ENCODE measurements at regions not wholly inside any gene's neighbourhood (a gene's known extent, or its start where the extent isn't known, plus 50 kb on each side); places are given as distances from the start of the nearest gene placed in this dataset.

GRCh38 chr7:51633596-51633995 is 317.0 kb upstream of the COBL start:
- peaks cover 0 to 4% (median 0%) of the 10 kb centered on the region in 11 donors for H3K9me3 ChIP-seq
- peaks cover 0 to 3% (median 0%) of the 10 kb centered on the region in 7 donors for H3K27me3 ChIP-seq
- TF ChIP-seq CTCF (IDR thresholded peaks at IDR 0.05) = no peak
- no peaks in the 10 kb centered on the region for H3K4me1 ChIP-seq
- H3K27ac ChIP-seq = no peak overlapping the region
- ATAC-seq = no peak
- WGBS, 2 donors = 72 to 76% methylated on average over 6 of the region's 6 CpGs
- intact Hi-C loops (cut with DNase I) = no loop called here
- no peaks in the 10 kb centered on the region for H3K36me3 ChIP-seq
- no peak for DNase-seq
- H3K4me3 ChIP-seq = no peak overlapping the region

GRCh38 chr7:51633006-51633405 is 316.4 kb upstream of the COBL start:
- H3K4me1 ChIP-seq = no peaks in the 10 kb centered on the region
- no peaks in the 10 kb centered on the region for H3K36me3 ChIP-seq
- H3K9me3 ChIP-seq = peaks cover 0 to 4% (median 0%) of the 10 kb centered on the region in 11 donors
- no peak overlapping the region for H3K27ac ChIP-seq
- 87 to 97% methylated on average over 1 of the region's 1 CpG for WGBS, 2 donors
- peaks cover 0 to 1% (median 0%) of the 10 kb centered on the region in 7 donors for H3K27me3 ChIP-seq
- DNase-seq (no peak), ATAC-seq (no peak)
- H3K4me3 ChIP-seq = no peak overlapping the region
- intact Hi-C loops (cut with DNase I) = no loop called here
- TF ChIP-seq CTCF (IDR thresholded peaks at IDR 0.05) = no peak

GRCh38 chr7:51630933-51631332 is 314.3 kb upstream of the COBL start:
- Histone ChIP-seq H3K4me3 (no peak overlapping the region), H3K36me3 (no peaks in the 10 kb centered on the region), H3K4me1 (no peaks in the 10 kb centered on the region), H3K27ac (no peak overlapping the region), H3K9me3 (peaks cover 0 to 4% (median 0%) of the 10 kb centered on the region in 11 donors), H3K27me3 (peaks cover 0 to 2% (median 0%) of the 10 kb centered on the region in 7 donors)
- no peak for TF ChIP-seq CTCF (IDR thresholded peaks at IDR 0.05)
- no peak for ATAC-seq
- no peak for DNase-seq
- intact Hi-C loops (cut with DNase I) = no loop called here
- 88 to 91% methylated on average over 16 of the region's 16 CpGs for WGBS, 2 donors

GRCh38 chr7:51629206-51629605 is 312.6 kb upstream of the COBL start:
- DNase-seq = no peak
- H3K36me3 ChIP-seq = no peaks in the 10 kb centered on the region
- ATAC-seq = no peak
- 76 to 82% methylated on average over 5 of the region's 5 CpGs for WGBS, 2 donors
- peaks cover 0 to 4% (median 0%) of the 10 kb centered on the region in 11 donors for H3K9me3 ChIP-seq
- peaks cover 0 to 2% (median 0%) of the 10 kb centered on the region in 7 donors for H3K27me3 ChIP-seq
- no peak overlapping the region for H3K27ac ChIP-seq
- intact Hi-C loops (cut with DNase I) = no loop called here
- TF ChIP-seq CTCF (IDR thresholded peaks at IDR 0.05) = no peak
- no peaks in the 10 kb centered on the region for H3K4me1 ChIP-seq
- no peak overlapping the region for H3K4me3 ChIP-seq

All from heart right ventricle (tissue), 16 donors.